Panc1 (cell line): ENCODE measurements at regions not wholly inside any gene's neighbourhood (a gene's known extent, or its start where the extent isn't known, plus 50 kb on each side); places are given as distances from the start of the nearest gene placed in this dataset.
A peak's percentile ranks its signal among the peaks of the same experiment; 100 is the strongest.
"Not testable (repeated sequence)": the region's sequence is repeated elsewhere in the genome, so short reads cannot be mapped to it uniquely, and the experiment has no call there.

Experiments
- ATAC-seq: fragments of 200-7000 bp; cut with Tn5 transposase; 2 replicates; pipeline ENCODE4 v1.9.1; 2020; ENCODE audit warnings: mild to moderate bottlenecking, moderate library complexity
- BruUV-seq: library from RNA; stranded (reverse); fragments of 400-500 nt; replicated peaks from 2 replicates; lab custom pipeline; 2021; lab: Mats Ljungman, UMichigan
- CTCF ChIA-PET: fragments of 300-600 bp; sonication (Branson Sonifier 250); formaldehyde crosslinking; loops from one replicate; lab custom pipeline; 2022; ENCODE audit warnings: antibody characterized with exemption; lab: Charles Lee
- POLR2A ChIA-PET: fragments of 300-600 bp; sonication (Branson Sonifier 250); formaldehyde crosslinking; loops from one replicate; lab custom pipeline; 2022; ENCODE audit warnings: antibody characterized with exemption; lab: Charles Lee
- DNase-seq: peaks from one replicate; pipeline ENCODE4 v3.0.0-alpha.2; 2010; ENCODE audit warnings: low read depth, low spot score
- H3K27ac ChIP-seq: 2 replicates; pipeline ENCODE4 v1.5.1; 2011; ENCODE audit warnings: mild to moderate bottlenecking, low read length, inconsistent platforms
- H3K27me3 ChIP-seq: fragments of 200-500 bp; sonication (Bioruptor generic); 2 replicates; pipeline ENCODE4 v1.6.0; 2014; ENCODE audit warnings: low read length, inconsistent platforms; ENCODE audit not compliant: control insufficient read depth, insufficient read depth
- H3K36me3 ChIP-seq: fragments of 200-500 bp; sonication (Bioruptor generic); 2 replicates; pipeline ENCODE4 v1.5.1; 2014; ENCODE audit warnings: inconsistent platforms, mild to moderate bottlenecking, low read length, moderate library complexity; ENCODE audit not compliant: control insufficient read depth, insufficient read depth
- H3K4me1 ChIP-seq: 2 replicates; pipeline ENCODE4 v1.5.1; 2011; ENCODE audit warnings: inconsistent platforms, mild to moderate bottlenecking, low read length, moderate library complexity; ENCODE audit not compliant: control insufficient read depth, insufficient read depth
- H3K4me3 ChIP-seq, 2 experiments: 2 replicates each; pipeline ENCODE4 v1.5.1; 2011 to 2012; ENCODE audit warnings: low read depth in 2 of 2, low read length in 2 of 2, mild to moderate bottlenecking in 2 of 2, inconsistent platforms in 1 of 2, moderate library complexity in 1 of 2
- H3K9me3 ChIP-seq: fragments of 200-500 bp; sonication (Bioruptor generic); 2 replicates; pipeline ENCODE4 v1.5.1; 2014; ENCODE audit warnings: low read depth, mild to moderate bottlenecking, inconsistent platforms, low read length, moderate library complexity; ENCODE audit not compliant: control insufficient read depth, insufficient read depth
- POLR2AphosphoS5 ChIP-seq: IDR thresholded peaks from 2 replicates; pipeline ENCODE4 v1.6.1; 2012; ENCODE audit warnings: mild to moderate bottlenecking, low read depth, low read length, moderate library complexity
- REST ChIP-seq, 2 experiments: IDR thresholded peaks; 2 replicates each; pipeline ENCODE4 v1.6.1; 2011 to 2012; ENCODE audit warnings: low read depth in 2 of 2, control low read depth in 1 of 2, low read length in 1 of 2, mild to moderate bottlenecking in 1 of 2, moderate library complexity in 1 of 2; ENCODE audit not compliant: insufficient read depth in 1 of 2
- SIN3A ChIP-seq: IDR thresholded peaks from 2 replicates; pipeline ENCODE4 v1.6.1; 2012; ENCODE audit warnings: low read depth, mild to moderate bottlenecking, low read length, moderate library complexity, borderline replicate concordance; ENCODE audit not compliant: insufficient read depth
- TCF7L2 ChIP-seq: IDR thresholded peaks from 2 replicates; pipeline ENCODE4 v1.6.1; 2011; ENCODE audit warnings: mild to moderate bottlenecking, low read depth, low read length, inconsistent platforms
- in situ Hi-C: cut with HindIII; loops from 2 replicates; pipeline ENCODE4 v1.10.0; 2016; ENCODE audit warnings: low sequenced_read_pairs, low pct_unique_long_range_greater_than_20kb
- intact Hi-C: fragments of 100-400 bp; cut with micrococcal nuclease; formaldehyde crosslinking; loops from one replicate; pipeline ENCODE4 v1.10.0; 2022; ENCODE audit not compliant: unreplicated experiment
- TF ChIP-seq, protein P1 (sequence below): fragments of 450-650 bp; IDR thresholded peaks from 2 replicates; pipeline ENCODE4 v1.5.1; 2017; ENCODE audit warnings: mild to moderate bottlenecking

DNA sequence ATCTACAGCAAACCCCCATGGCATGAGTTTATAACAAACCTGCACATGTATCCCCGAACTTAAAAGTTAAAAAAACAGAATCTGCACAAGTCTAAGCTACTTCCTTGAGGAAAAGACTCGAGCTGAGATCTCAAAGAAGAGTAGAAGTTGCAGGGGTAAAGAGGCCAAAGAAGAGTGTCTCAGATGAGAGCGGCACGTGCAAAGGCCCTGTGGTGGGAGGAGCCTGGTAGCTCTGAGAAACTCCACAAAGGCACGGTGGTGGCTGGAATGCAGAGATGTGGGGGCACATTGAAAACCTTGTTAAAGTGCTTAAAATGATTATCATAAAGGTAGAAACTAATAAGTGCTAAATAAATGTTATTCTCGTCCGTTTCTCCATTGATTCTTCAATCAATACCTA, 103.2 kb upstream of the GRK3 start:
- no peak for TF ChIP-seq POLR2AphosphoS5
- no peak for TF ChIP-seq SIN3A
- no peak for TF ChIP-seq REST (IDR thresholded peaks at IDR 0.05; ENCODE audit: insufficient read depth in 1 of 2, low read depth in 2 of 2, low read length in 1 of 2)
- TF ChIP-seq, protein P1, sequence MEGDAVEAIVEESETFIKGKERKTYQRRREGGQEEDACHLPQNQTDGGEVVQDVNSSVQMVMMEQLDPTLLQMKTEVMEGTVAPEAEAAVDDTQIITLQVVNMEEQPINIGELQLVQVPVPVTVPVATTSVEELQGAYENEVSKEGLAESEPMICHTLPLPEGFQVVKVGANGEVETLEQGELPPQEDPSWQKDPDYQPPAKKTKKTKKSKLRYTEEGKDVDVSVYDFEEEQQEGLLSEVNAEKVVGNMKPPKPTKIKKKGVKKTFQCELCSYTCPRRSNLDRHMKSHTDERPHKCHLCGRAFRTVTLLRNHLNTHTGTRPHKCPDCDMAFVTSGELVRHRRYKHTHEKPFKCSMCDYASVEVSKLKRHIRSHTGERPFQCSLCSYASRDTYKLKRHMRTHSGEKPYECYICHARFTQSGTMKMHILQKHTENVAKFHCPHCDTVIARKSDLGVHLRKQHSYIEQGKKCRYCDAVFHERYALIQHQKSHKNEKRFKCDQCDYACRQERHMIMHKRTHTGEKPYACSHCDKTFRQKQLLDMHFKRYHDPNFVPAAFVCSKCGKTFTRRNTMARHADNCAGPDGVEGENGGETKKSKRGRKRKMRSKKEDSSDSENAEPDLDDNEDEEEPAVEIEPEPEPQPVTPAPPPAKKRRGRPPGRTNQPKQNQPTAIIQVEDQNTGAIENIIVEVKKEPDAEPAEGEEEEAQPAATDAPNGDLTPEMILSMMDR: no peak
- TF ChIP-seq TCF7L2: no peak
- Histone ChIP-seq H3K27me3 (no peaks in the 10 kb centered on the region), H3K36me3 (no peaks in the 10 kb centered on the region; the same call in 1 of the 2 replicates), H3K9me3 (no peaks in the 10 kb centered on the region), H3K27ac (no peak overlapping the region), H3K4me1 (no peaks in the 10 kb centered on the region), H3K4me3 (no peak overlapping the region)
- intact Hi-C loops (loop anchor here (5.0 to 10.0 kb wide), 2 partner anchors 241 to 314 kb away; no protein-coding TSS in a partner anchor), in situ Hi-C loops (no loop called here)
- POLR2A ChIA-PET: no interaction called here
- DNase-seq (no peak), ATAC-seq (no peak)
- CTCF ChIA-PET: interaction anchor here (0.6 to 0.7 kb wide), 2 partner anchors 312 to 390 kb away, joined by 4 to 6 read pairs; no protein-coding TSS in a partner anchor
- BruUV-seq: TSS peak; percentile 30

DNA sequence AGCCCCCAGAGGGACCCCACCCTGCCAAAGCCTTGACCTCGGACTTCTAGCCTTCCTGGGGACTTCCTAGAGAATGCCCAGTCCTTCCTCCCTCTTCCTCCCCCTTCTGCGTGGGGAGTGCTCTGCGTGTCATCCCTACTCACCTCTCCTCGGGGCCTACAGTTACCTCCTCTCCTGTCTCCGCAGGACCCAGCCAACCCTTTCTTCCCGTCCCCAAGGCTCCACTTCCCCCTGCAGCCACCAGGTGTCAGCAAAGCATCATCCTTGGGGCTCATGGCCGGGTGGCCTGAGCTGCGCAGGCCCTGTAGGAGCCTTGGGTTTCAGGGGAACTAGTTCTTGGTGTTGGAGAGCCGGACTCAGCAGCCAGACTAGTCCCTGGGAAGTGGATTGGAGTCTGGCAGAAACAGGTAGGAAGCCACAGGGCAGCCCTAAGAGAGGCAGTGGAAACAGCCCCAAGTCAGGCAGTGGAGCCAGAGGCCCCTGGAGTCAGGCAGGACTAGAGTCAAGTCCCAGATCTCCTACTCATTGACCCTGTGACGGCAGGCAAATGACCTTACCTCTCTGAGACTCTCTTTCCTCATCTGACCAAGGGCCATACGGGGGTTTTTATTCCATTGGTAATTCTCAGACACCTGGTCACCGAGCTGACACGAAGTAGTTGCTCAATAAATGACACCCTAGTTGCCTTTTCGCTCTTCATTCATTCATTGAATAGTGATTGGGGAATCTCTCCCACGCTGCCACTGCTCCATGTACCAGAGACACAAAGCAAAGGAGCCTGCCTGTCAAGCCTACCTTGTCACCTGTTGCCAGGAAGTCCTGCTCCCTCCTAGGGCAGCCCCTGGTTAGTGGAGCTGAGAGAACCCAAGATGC, 101.8 kb upstream of the GRK3 start:
- CTCF ChIA-PET: interaction anchor here (0.6 to 0.8 kb wide), 3 partner anchors 147 to 310 kb away, joined by 3 to 7 read pairs (median 3); no protein-coding TSS in a partner anchor
- not testable (repeated sequence) for BruUV-seq, H3K27ac ChIP-seq

GRCh38 chr22:25463347-25463628, 101.2 kb upstream of the GRK3 start:
- CTCF ChIA-PET, in situ Hi-C loops: not testable (repeated sequence)

More for the DNA sequence above, 101.8 kb upstream of the GRK3 start:
- DNase-seq (peak; percentile 51), ATAC-seq (peak; percentile 98)
- TF ChIP-seq, protein P1: peak; percentile 90
- H3K9me3 ChIP-seq, H3K36me3 ChIP-seq, POLR2A ChIA-PET, H3K4me3 ChIP-seq, H3K27me3 ChIP-seq, in situ Hi-C loops, H3K4me1 ChIP-seq: not testable (repeated sequence)
- intact Hi-C loops: loop anchor here (5.0 to 10.0 kb wide), 2 partner anchors 240 to 312 kb away; no protein-coding TSS in a partner anchor

DNA sequence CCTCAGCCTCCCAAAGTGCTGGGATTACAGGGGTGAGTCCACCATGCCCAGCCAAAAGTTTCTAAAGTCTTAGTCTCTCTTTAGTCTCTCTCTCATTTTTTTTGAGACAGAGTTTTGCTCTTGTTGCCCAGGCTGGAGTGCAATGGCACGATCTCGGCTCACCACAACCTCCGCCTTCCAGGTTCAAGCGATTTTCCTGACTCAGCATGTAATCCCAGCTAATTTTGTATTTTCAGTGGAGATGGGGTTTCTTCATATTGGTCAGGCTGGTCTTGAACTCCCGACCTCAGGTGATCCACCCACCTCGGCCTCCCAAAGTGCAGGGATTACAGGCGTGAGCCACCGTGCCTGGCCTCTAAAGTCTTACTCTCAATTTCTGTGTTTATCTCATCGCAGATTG, 100.1 kb upstream of the GRK3 start:
- H3K27ac ChIP-seq, H3K4me1 ChIP-seq, ATAC-seq, DNase-seq, BruUV-seq, H3K9me3 ChIP-seq, H3K36me3 ChIP-seq, CTCF ChIA-PET, H3K27me3 ChIP-seq, in situ Hi-C loops, H3K4me3 ChIP-seq: not testable (repeated sequence)
- intact Hi-C loops: loop anchor here (5.0 to 10.0 kb wide), 2 partner anchors 238 to 310 kb away; no protein-coding TSS in a partner anchor
- POLR2A ChIA-PET: interaction anchor here (0.7 kb wide), 1 partner anchor 320 kb away, joined by 4 read pairs; no protein-coding TSS in a partner anchor

More at GRCh38 chr22:25463347-25463628, 101.2 kb upstream of the GRK3 start:
- BruUV-seq, H3K4me1 ChIP-seq, ATAC-seq, DNase-seq, H3K27ac ChIP-seq, H3K9me3 ChIP-seq, POLR2A ChIA-PET, H3K4me3 ChIP-seq, H3K36me3 ChIP-seq, H3K27me3 ChIP-seq: not testable (repeated sequence)
- intact Hi-C loops: loop anchor here (5.0 to 10.0 kb wide), 2 partner anchors 239 to 312 kb away; no protein-coding TSS in a partner anchor
